SW 1271 (cell line): ENCODE measurements at regions not wholly inside any gene's neighbourhood (a gene's known extent, or its start where the extent isn't known, plus 50 kb on each side); places are given as distances from the start of the nearest gene placed in this dataset.
"Not testable (repeated sequence)": the region's sequence is repeated elsewhere in the genome, so short reads cannot be mapped to it uniquely, and the experiment has no call there.

Source experiments
- DNase-seq, 2 experiments: peaks; one replicate each; lab custom pipeline; 2025; lab: John Stamatoyannopoulos, UW

- DNase-seq = not testable (repeated sequence)
These were observed 330.1 kb upstream of the FRG1 start for GRCh38 chr4:189610571-189610970.

- DNase-seq = no peak
These were observed 327.5 kb upstream of the FRG1 start for GRCh38 chr4:189613207-189613606.

GRCh38 chr4:189615217-189615663 is 325.4 kb upstream of the FRG1 start:
- no peak for DNase-seq

GRCh38 chr4:189617741-189618140 is 322.9 kb upstream of the FRG1 start:
- not testable (repeated sequence) for DNase-seq

- not testable (repeated sequence) for DNase-seq
These were observed 321.0 kb upstream of the FRG1 start for GRCh38 chr4:189619441-189620250.

- not testable (repeated sequence) for DNase-seq
These were observed 318.1 kb upstream of the FRG1 start for GRCh38 chr4:189622574-189622973.

GRCh38 chr4:189627041-189627440 is 313.6 kb upstream of the FRG1 start:
- DNase-seq = not testable (repeated sequence)

- not testable (repeated sequence) for DNase-seq
These were observed 310.9 kb upstream of the FRG1 start for GRCh38 chr4:189629733-189630132.

GRCh38 chr4:189630913-189631567 is 309.6 kb upstream of the FRG1 start:
- DNase-seq = not testable (repeated sequence)

- not testable (repeated sequence) for DNase-seq
These were observed 309.1 kb upstream of the FRG1 start for GRCh38 chr4:189631568-189631916.

- DNase-seq = not testable (repeated sequence)
These were observed 290.2 kb upstream of the FRG1 start for GRCh38 chr4:189650436-189650835.

- DNase-seq = not testable (repeated sequence)
These were observed 287.5 kb upstream of the FRG1 start for GRCh38 chr4:189653130-189653653.

GRCh38 chr4:189653983-189654382 is 286.7 kb upstream of the FRG1 start:
- not testable (repeated sequence) for DNase-seq

GRCh38 chr4:189654396-189654795 is 286.3 kb upstream of the FRG1 start:
- not testable (repeated sequence) for DNase-seq

GRCh38 chr4:189655817-189656216 is 284.9 kb upstream of the FRG1 start:
- not testable (repeated sequence) for DNase-seq

GRCh38 chr4:189656641-189657040 is 284.0 kb upstream of the FRG1 start:
- DNase-seq = no peak

GRCh38 chr4:189658259-189658658 is 282.4 kb upstream of the FRG1 start:
- not testable (repeated sequence) for DNase-seq

- not testable (repeated sequence) for DNase-seq
These were observed 281.8 kb upstream of the FRG1 start for GRCh38 chr4:189658831-189659230.

- DNase-seq = no peak
These were observed 281.4 kb upstream of the FRG1 start for GRCh38 chr4:189659287-189659686.

- no peak for DNase-seq
These were observed 279.8 kb upstream of the FRG1 start for GRCh38 chr4:189660722-189661360.

GRCh38 chr4:189664693-189665250 is 275.9 kb upstream of the FRG1 start:
- DNase-seq = no peak

- not testable (repeated sequence) for DNase-seq
These were observed 274.9 kb upstream of the FRG1 start for GRCh38 chr4:189665712-189666305.
